PC-9 (cell line): ENCODE measurements at regions not wholly inside any gene's neighbourhood (a gene's known extent, or its start where the extent isn't known, plus 50 kb on each side); places are given as distances from the start of the nearest gene placed in this dataset.
A peak's percentile ranks its signal among the peaks of the same experiment; 100 is the strongest.
"Not testable (repeated sequence)": the region's sequence is repeated elsewhere in the genome, so short reads cannot be mapped to it uniquely, and the experiment has no call there.

Experiments
- BruUV-seq: library from RNA; stranded (reverse); fragments of 400-500 nt; replicated peaks from 2 replicates; lab custom pipeline; 2021; lab: Mats Ljungman, UMichigan
- CTCF ChIA-PET: fragments of 300-600 bp; sonication (Branson Sonifier 250); formaldehyde crosslinking; loops from one replicate; lab custom pipeline; 2022; ENCODE audit warnings: antibody characterized with exemption; lab: Charles Lee
- POLR2A ChIA-PET: fragments of 300-600 bp; sonication (Branson Sonifier 250); formaldehyde crosslinking; loops from one replicate; lab custom pipeline; 2022; ENCODE audit warnings: antibody characterized with exemption; ENCODE audit not compliant: unreplicated experiment; lab: Charles Lee
- DNase-seq, 2 experiments: peaks; one replicate each; pipeline versions ENCODE4 v3.0.0 to v3.0.0-alpha.2; 2015 to 2022; ENCODE audit warnings: mixed read lengths in 1 of 2
- H2AFZ ChIP-seq: fragments of 200-600 bp; sonication (generic); 2 replicates; pipeline ENCODE4 v1.8.1; 2017; ENCODE audit warnings: antibody characterized with exemption
- H3F3A ChIP-seq: fragments of 200-600 bp; sonication (generic); 2 replicates; pipeline ENCODE4 v1.8.1; 2017; ENCODE audit warnings: antibody characterized with exemption, mild to moderate bottlenecking, low read depth; ENCODE audit not compliant: insufficient read depth
- H3K27ac ChIP-seq: fragments of 200-600 bp; sonication (generic); 2 replicates; pipeline ENCODE4 v1.6.1; 2016; ENCODE audit warnings: mixed run types
- H3K27me3 ChIP-seq: fragments of 200-600 bp; sonication (generic); 2 replicates; pipeline ENCODE4 v1.6.1; 2016; ENCODE audit warnings: low read depth, mixed run types; ENCODE audit not compliant: insufficient read depth
- H3K36me3 ChIP-seq: fragments of 200-600 bp; sonication (generic); 2 replicates; pipeline ENCODE4 v1.6.1; 2016; ENCODE audit warnings: low read depth, mixed run types
- H3K4me1 ChIP-seq: fragments of 200-600 bp; sonication (generic); replicated peaks from 2 replicates; pipeline ENCODE4 v1.6.1; 2016; ENCODE audit warnings: mixed run types; ENCODE audit not compliant: insufficient read depth
- H3K4me2 ChIP-seq: fragments of 200-600 bp; sonication (generic); 2 replicates; pipeline ENCODE4 v1.6.1; 2017; ENCODE audit warnings: mixed run types
- H3K4me3 ChIP-seq: fragments of 200-600 bp; sonication (generic); 2 replicates; pipeline ENCODE4 v1.6.1; 2016; ENCODE audit warnings: mixed run types
- H3K79me2 ChIP-seq: fragments of 200-600 bp; sonication (generic); 2 replicates; pipeline ENCODE4 v1.6.1; 2017; ENCODE audit warnings: low read depth, mixed run types
- H3K9me2 ChIP-seq: fragments of 200-600 bp; sonication (generic); 2 replicates; pipeline ENCODE4 v1.8.1; 2017; ENCODE audit warnings: mild to moderate bottlenecking; ENCODE audit not compliant: insufficient read depth
- H3K9me3 ChIP-seq: fragments of 200-600 bp; sonication (generic); 2 replicates; pipeline ENCODE4 v1.8.1; 2016; ENCODE audit warnings: low read depth; ENCODE audit not compliant: insufficient read depth
- H4K20me1 ChIP-seq: fragments of 200-600 bp; sonication (generic); 2 replicates; pipeline ENCODE4 v1.8.1; 2017; ENCODE audit not compliant: insufficient read depth
- EZH2 ChIP-seq: fragments of 200-600 bp; sonication (generic); IDR thresholded peaks from 2 replicates; pipeline ENCODE4 v1.8.0; 2017; ENCODE audit warnings: antibody characterized with exemption, low read depth
- intact Hi-C: fragments of 100-400 bp; cut with micrococcal nuclease; formaldehyde crosslinking; loops from one replicate; pipeline ENCODE4 v1.10.0; 2022; ENCODE audit not compliant: unreplicated experiment
- TF ChIP-seq, protein P1 (sequence below): fragments of 200-600 bp; sonication (generic); conservative IDR thresholded peaks from 2 replicates; pipeline ENCODE4 v1.6.1; 2017; ENCODE audit warnings: mixed run types, antibody characterized with exemption, mild to moderate bottlenecking, moderate library complexity

DNA sequence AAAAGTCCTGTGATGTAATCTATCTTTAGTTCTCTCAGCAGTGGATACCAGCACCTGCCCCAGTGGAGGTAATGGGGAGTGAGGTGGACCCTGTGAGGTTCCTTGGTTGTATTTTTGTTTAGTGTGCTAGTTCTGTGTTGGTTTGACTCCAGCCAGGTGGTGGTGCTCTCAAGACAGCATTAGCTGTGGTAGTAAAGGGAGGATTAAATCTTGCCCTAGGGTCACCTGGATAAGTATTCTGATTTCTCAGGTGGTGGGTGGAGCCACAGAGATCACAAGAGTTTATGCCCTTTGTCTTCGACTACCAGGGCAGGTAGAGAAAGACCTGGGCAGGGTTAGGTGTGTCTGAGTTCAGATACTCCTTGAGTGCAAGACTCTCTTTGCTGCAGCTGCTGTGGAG, 176.3 kb upstream of the EDA2R start:
- H3K4me2 ChIP-seq = no peak overlapping the region
- ChIA-PET POLR2A (no interaction called here), CTCF (no interaction called here)
- H3K9me2 ChIP-seq = no peaks in the 10 kb centered on the region
- no peak overlapping the region for H3K27ac ChIP-seq
- no peaks in the 10 kb centered on the region for H3K4me1 ChIP-seq
- no peak for TF ChIP-seq EZH2
- TF ChIP-seq, protein P1, sequence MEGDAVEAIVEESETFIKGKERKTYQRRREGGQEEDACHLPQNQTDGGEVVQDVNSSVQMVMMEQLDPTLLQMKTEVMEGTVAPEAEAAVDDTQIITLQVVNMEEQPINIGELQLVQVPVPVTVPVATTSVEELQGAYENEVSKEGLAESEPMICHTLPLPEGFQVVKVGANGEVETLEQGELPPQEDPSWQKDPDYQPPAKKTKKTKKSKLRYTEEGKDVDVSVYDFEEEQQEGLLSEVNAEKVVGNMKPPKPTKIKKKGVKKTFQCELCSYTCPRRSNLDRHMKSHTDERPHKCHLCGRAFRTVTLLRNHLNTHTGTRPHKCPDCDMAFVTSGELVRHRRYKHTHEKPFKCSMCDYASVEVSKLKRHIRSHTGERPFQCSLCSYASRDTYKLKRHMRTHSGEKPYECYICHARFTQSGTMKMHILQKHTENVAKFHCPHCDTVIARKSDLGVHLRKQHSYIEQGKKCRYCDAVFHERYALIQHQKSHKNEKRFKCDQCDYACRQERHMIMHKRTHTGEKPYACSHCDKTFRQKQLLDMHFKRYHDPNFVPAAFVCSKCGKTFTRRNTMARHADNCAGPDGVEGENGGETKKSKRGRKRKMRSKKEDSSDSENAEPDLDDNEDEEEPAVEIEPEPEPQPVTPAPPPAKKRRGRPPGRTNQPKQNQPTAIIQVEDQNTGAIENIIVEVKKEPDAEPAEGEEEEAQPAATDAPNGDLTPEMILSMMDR = no peak
- DNase-seq = no peak
- BruUV-seq = no TSS peak
- no peak overlapping the region for H2AFZ ChIP-seq
- H3F3A ChIP-seq = no peaks in the 10 kb centered on the region
- H3K36me3 ChIP-seq = no peaks in the 10 kb centered on the region
- H4K20me1 ChIP-seq = no peaks in the 10 kb centered on the region
- H3K4me3 ChIP-seq = no peak overlapping the region
- H3K9me3 ChIP-seq = no peaks in the 10 kb centered on the region
- no peaks in the 10 kb centered on the region for H3K27me3 ChIP-seq
- no peaks in the 10 kb centered on the region for H3K79me2 ChIP-seq
- intact Hi-C loops = no loop called here

DNA sequence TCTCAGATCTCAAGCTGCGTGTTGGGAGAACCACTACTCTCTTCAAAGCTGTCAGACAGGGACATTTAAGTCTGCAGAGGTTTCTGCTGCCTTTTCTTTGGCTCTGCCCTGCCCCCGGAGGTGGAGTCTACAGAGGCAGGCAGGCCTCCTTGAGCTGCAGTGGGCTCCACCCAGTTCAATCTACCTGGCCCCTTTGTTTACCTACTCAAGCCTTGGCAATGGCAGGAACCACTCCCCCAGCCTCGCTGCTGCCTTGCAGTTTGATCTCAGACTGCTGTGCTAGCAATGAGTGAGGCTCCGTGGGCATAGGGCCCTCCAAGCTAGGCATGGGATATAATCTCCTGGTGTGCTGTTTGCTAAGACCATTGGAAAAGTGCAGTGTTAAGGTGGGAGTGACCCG, 155.6 kb upstream of the EDA2R start:
- H3K4me3 ChIP-seq, DNase-seq, H3K27me3 ChIP-seq, H3F3A ChIP-seq, CTCF ChIA-PET, POLR2A ChIA-PET, H3K27ac ChIP-seq, H3K79me2 ChIP-seq, H4K20me1 ChIP-seq, H3K4me2 ChIP-seq, H3K9me2 ChIP-seq, BruUV-seq, H3K36me3 ChIP-seq, intact Hi-C loops, H3K4me1 ChIP-seq, H3K9me3 ChIP-seq, H2AFZ ChIP-seq: not testable (repeated sequence)

DNA sequence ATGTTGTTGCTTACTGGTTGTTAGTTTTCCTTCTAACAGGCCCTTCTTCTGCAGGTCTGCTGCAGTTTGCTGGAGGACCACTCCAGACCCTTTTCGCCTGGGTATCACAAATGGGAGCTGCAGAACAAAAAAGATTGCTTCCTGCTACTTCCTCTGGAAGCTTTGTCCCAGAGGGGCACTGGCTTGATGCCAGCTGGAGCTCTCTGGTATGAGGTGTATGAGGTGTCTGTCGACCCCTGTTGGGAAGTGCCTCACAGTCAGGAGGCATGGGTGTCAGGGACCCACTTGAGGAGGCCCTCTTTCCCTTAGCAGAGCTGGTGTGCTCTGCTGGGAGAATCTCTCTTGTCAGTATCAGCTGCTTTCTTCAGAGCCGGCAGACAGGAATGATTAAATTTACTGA, 127.4 kb upstream of the EDA2R start:
- H3K4me2 ChIP-seq = no peak overlapping the region
- H3K79me2 ChIP-seq = no peaks in the 10 kb centered on the region
- H3K27ac ChIP-seq = no peak overlapping the region
- H3K4me3 ChIP-seq = no peak overlapping the region
- H3K27me3 ChIP-seq = no peaks in the 10 kb centered on the region
- DNase-seq = no peak
- no peaks in the 10 kb centered on the region for H3K9me3 ChIP-seq
- H4K20me1 ChIP-seq = no peaks in the 10 kb centered on the region
- BruUV-seq = no TSS peak
- no peaks in the 10 kb centered on the region for H3K4me1 ChIP-seq
- CTCF ChIA-PET = no interaction called here
- H3K36me3 ChIP-seq = no peaks in the 10 kb centered on the region
- POLR2A ChIA-PET = no interaction called here
- H3F3A ChIP-seq = no peaks in the 10 kb centered on the region
- no peaks in the 10 kb centered on the region for H3K9me2 ChIP-seq
- no peak overlapping the region for H2AFZ ChIP-seq
- intact Hi-C loops = no loop called here
- TF ChIP-seq EZH2 = no peak
- TF ChIP-seq, protein P1 = no peak

DNA sequence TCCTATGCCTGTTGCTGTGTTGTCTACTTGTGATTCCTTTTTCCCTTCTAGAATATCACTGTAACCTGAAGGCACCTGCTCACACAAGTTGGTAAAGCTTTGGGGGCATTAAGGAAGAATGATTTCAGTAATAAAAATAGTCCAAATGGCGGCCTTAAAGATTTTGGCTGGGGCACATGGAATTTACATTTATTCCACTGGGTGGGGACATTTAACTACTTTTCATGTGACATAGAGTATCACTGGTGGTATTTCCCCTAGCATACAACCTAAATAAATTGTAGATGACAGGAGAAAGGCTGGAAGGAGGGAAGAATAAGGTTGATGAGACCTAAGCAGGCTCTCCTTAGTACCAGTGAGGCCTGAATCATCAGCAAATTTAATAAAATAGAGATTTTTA, 121.8 kb upstream of the EDA2R start:
- Histone ChIP-seq H3K4me3 (no peak overlapping the region), H3K4me2 (no peak overlapping the region), H3K36me3 (no peaks in the 10 kb centered on the region), H2AFZ (no peak overlapping the region), H3K27ac (no peak overlapping the region), H4K20me1 (no peaks in the 10 kb centered on the region), H3K9me2 (no peaks in the 10 kb centered on the region), H3K4me1 (no peaks in the 10 kb centered on the region), H3K27me3 (no peaks in the 10 kb centered on the region), H3F3A (no peaks in the 10 kb centered on the region), H3K9me3 (no peaks in the 10 kb centered on the region), H3K79me2 (no peaks in the 10 kb centered on the region)
- CTCF ChIA-PET = no interaction called here
- POLR2A ChIA-PET = no interaction called here
- DNase-seq = no peak
- TF ChIP-seq, protein P1 = 0 out of 2 replicates have a peak, but pooled peaks have one; percentile 30
- TF ChIP-seq EZH2 = no peak
- no TSS peak for BruUV-seq
- intact Hi-C loops = no loop called here
